DND-41 (cell line): ENCODE measurements at regions not wholly inside any gene's neighbourhood (a gene's known extent, or its start where the extent isn't known, plus 50 kb on each side); places are given as distances from the start of the nearest gene placed in this dataset.

Experiments used
- ATAC-seq: fragments of 200-7000 bp; cut with Tn5 transposase; 3 replicates; pipeline ENCODE4 v1.9.1; 2021; ENCODE audit warnings: low read depth; ENCODE audit not compliant: insufficient read depth
- DNase-seq: peaks from one replicate; pipeline ENCODE4 v3.0.0-alpha.2; 2020
- H2AFZ ChIP-seq: 2 replicates; pipeline ENCODE4 v1.6.0; 2012; ENCODE audit warnings: low read depth, low read length
- H3K27ac ChIP-seq: 2 replicates; pipeline ENCODE4 v1.5.1; 2012; ENCODE audit warnings: low read length, inconsistent platforms
- H3K27me3 ChIP-seq: fragments of 200-600 bp; sonication (generic); 2 replicates; pipeline ENCODE4 v1.6.0; 2012; ENCODE audit warnings: low read length, mild to moderate bottlenecking, inconsistent platforms; ENCODE audit not compliant: insufficient read depth, poor library complexity
- H3K36me3 ChIP-seq: 2 replicates; pipeline ENCODE4 v1.5.1; 2012; ENCODE audit warnings: low read length, inconsistent platforms; ENCODE audit not compliant: insufficient read depth
- H3K4me1 ChIP-seq: 2 replicates; pipeline ENCODE4 v1.5.1; 2012; ENCODE audit warnings: mild to moderate bottlenecking, low read length; ENCODE audit not compliant: insufficient read depth
- H3K4me2 ChIP-seq: 2 replicates; pipeline ENCODE4 v1.6.0; 2012; ENCODE audit warnings: mild to moderate bottlenecking, moderate library complexity, low read length, inconsistent platforms; ENCODE audit not compliant: insufficient read depth
- H3K4me3 ChIP-seq, 2 experiments: fragments of 200-600 bp in 1 of 2; shearing (Covaris generic) in 1 of 2; 2 replicates each; pipeline ENCODE4 v1.5.1; 2012 to 2016; ENCODE audit warnings: inconsistent platforms in 2 of 2, low read length in 2 of 2, mild to moderate bottlenecking in 2 of 2, low read depth in 1 of 2, moderate library complexity in 1 of 2
- H3K79me2 ChIP-seq: 2 replicates; pipeline ENCODE4 v1.6.0; 2012; ENCODE audit warnings: low read length, inconsistent platforms; ENCODE audit not compliant: insufficient read depth
- H3K9ac ChIP-seq: 2 replicates; pipeline ENCODE4 v1.6.0; 2012; ENCODE audit warnings: low read depth, mild to moderate bottlenecking, inconsistent platforms, low read length, moderate library complexity
- H3K9me3 ChIP-seq: 2 replicates; pipeline ENCODE4 v1.5.1; 2012; ENCODE audit warnings: low read length, moderate library complexity, mild to moderate bottlenecking, inconsistent platforms; ENCODE audit not compliant: insufficient read depth, severe bottlenecking
- H4K20me1 ChIP-seq: 2 replicates; pipeline ENCODE4 v1.6.0; 2012; ENCODE audit warnings: low read length; ENCODE audit not compliant: insufficient read depth
- EZH2 ChIP-seq: IDR thresholded peaks from 3 replicates; pipeline ENCODE4 v1.6.1; 2012; ENCODE audit warnings: borderline replicate concordance, low read depth, mild to moderate bottlenecking, moderate library complexity, low read length, inconsistent platforms; ENCODE audit not compliant: severe bottlenecking
- TF ChIP-seq, protein P1 (sequence below): IDR thresholded peaks from 2 replicates; pipeline ENCODE4 v1.5.1; 2012; ENCODE audit warnings: borderline replicate concordance, low read length, moderate library complexity, mild to moderate bottlenecking; ENCODE audit not compliant: poor library complexity, severe bottlenecking; ENCODE audit errors: extremely low read depth

DNA sequence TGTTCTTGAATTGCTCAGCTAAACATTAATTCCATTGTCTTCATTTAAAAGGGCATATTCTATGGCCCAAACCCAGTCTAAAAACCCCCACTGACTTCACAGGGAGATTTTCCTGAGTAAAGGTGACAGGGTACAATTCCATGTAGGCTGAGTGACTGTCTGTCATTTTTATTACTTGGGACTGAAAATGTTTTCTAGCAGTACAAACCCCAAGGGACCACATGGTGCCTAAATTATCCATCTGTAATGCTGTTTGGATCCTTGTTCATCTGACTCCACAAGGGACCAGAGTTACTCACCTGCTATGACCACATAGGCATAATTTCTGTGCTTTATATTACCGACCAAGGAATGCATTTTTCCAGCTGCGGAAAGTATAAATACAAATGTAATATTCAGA, 349.1 kb downstream of the ZNF608 start:
- Histone ChIP-seq H3K27me3 (no peaks in the 10 kb centered on the region), H3K27ac (no peak overlapping the region), H3K36me3 (no peaks in the 10 kb centered on the region), H2AFZ (no peak overlapping the region), H3K9me3 (no peaks in the 10 kb centered on the region), H3K79me2 (no peaks in the 10 kb centered on the region), H3K4me1 (peaks cover 6% of the 10 kb centered on the region; the same call in 1 of the 2 replicates), H3K9ac (no peak overlapping the region), H3K4me3 (no peak overlapping the region), H3K4me2 (no peak overlapping the region), H4K20me1 (no peaks in the 10 kb centered on the region)
- DNase-seq (no peak), ATAC-seq (no peak)
- TF ChIP-seq, protein P1, sequence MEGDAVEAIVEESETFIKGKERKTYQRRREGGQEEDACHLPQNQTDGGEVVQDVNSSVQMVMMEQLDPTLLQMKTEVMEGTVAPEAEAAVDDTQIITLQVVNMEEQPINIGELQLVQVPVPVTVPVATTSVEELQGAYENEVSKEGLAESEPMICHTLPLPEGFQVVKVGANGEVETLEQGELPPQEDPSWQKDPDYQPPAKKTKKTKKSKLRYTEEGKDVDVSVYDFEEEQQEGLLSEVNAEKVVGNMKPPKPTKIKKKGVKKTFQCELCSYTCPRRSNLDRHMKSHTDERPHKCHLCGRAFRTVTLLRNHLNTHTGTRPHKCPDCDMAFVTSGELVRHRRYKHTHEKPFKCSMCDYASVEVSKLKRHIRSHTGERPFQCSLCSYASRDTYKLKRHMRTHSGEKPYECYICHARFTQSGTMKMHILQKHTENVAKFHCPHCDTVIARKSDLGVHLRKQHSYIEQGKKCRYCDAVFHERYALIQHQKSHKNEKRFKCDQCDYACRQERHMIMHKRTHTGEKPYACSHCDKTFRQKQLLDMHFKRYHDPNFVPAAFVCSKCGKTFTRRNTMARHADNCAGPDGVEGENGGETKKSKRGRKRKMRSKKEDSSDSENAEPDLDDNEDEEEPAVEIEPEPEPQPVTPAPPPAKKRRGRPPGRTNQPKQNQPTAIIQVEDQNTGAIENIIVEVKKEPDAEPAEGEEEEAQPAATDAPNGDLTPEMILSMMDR = no peak
- TF ChIP-seq EZH2 = no peak

DNA sequence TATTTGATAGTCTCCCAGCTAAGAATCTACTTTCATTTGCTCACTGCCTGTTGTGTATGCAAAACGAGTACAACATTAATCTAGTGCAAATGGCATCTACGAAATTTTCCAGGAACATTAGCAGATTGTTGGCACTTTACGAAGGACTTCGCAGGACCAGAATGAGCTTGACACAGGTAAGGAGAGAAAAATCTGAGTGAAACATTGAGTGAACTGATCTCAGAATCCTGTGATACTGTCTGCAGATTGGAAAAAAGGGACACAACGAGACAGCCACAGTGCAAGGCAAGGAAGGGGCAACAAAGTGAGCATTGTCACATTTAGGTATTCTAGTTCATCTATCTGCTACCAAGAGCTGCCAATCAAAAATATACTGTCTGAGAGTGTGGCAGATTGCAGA, 350.5 kb downstream of the ZNF608 start:
- peaks cover 4% of the 10 kb centered on the region for H3K9me3 ChIP-seq
- ATAC-seq = no peak
- H3K27me3 ChIP-seq = no peaks in the 10 kb centered on the region
- H3K9ac ChIP-seq = no peak overlapping the region
- DNase-seq = no peak
- no peaks in the 10 kb centered on the region for H3K79me2 ChIP-seq
- H3K4me1 ChIP-seq = peaks cover 6% of the 10 kb centered on the region; the same call in 1 of the 2 replicates
- no peak overlapping the region for H3K4me3 ChIP-seq
- no peaks in the 10 kb centered on the region for H3K36me3 ChIP-seq
- H4K20me1 ChIP-seq = no peaks in the 10 kb centered on the region
- H3K27ac ChIP-seq = no peak overlapping the region
- no peak overlapping the region for H3K4me2 ChIP-seq
- H2AFZ ChIP-seq = no peak overlapping the region
- no peak for TF ChIP-seq EZH2
- TF ChIP-seq, protein P1 = no peak

DNA sequence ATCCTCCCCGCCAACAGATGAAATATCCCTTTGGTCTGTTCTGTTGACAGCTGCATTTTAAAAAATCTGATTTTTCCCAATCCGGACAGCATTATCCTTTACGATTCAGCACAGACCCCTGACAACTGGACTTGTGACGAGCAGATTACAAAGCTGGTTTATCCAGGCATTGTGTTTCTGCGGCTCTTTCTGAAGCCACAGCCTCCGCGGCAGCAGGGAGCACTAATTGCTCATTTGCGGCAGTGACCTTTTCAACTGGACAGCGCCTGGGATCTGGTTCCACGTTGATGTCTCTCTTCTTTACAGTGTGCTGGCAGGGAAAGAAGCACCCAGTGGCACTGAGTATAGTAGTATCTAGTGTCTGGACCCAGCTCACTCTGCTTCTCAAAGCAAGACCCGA, 351.2 kb downstream of the ZNF608 start:
- TF ChIP-seq, protein P1 = no peak
- no peak for TF ChIP-seq EZH2
- ATAC-seq (no peak), DNase-seq (no peak)
- Histone ChIP-seq H3K79me2 (no peaks in the 10 kb centered on the region), H3K27ac (no peak overlapping the region), H3K4me1 (peaks cover 6% of the 10 kb centered on the region; the same call in 1 of the 2 replicates), H4K20me1 (no peaks in the 10 kb centered on the region), H3K27me3 (no peaks in the 10 kb centered on the region), H3K4me3 (no peak overlapping the region), H3K36me3 (no peaks in the 10 kb centered on the region), H2AFZ (no peak overlapping the region), H3K4me2 (no peak overlapping the region), H3K9me3 (peaks cover 8% of the 10 kb centered on the region), H3K9ac (no peak overlapping the region)
